HG03457 (cell line): ENCODE measurements at regions not wholly inside any gene's neighbourhood (a gene's known extent, or its start where the extent isn't known, plus 50 kb on each side); places are given as distances from the start of the nearest gene placed in this dataset.

Source experiments
- ATAC-seq: cut with Tn5 transposase; IDR thresholded peaks from one replicate; pipeline ENCODE4 v1.9.1; 2021; ENCODE audit warnings: moderate number of reproducible peaks; ENCODE audit not compliant: unreplicated experiment

GRCh38 chr2:3138621-3139020, 239.0 kb downstream of the EIPR1 start:
- ATAC-seq, result no peak

- ATAC-seq, result no peak
Measured at GRCh38 chr2:3137651-3138300, 239.8 kb downstream of the EIPR1 start.

GRCh38 chr2:3135676-3136075, 241.9 kb downstream of the EIPR1 start:
- ATAC-seq, result no peak

- ATAC-seq, result no peak
Measured at GRCh38 chr2:3134026-3134571, 243.5 kb downstream of the EIPR1 start.

- no peak for ATAC-seq
Measured at GRCh38 chr2:3132966-3133365, 244.7 kb downstream of the EIPR1 start.

- no peak for ATAC-seq
Measured at GRCh38 chr2:3132466-3132865, 245.2 kb downstream of the EIPR1 start.

GRCh38 chr2:3131636-3132326, 245.8 kb downstream of the EIPR1 start:
- no peak for ATAC-seq

GRCh38 chr2:3130889-3131635, 246.6 kb downstream of the EIPR1 start:
- ATAC-seq, result no peak

GRCh38 chr2:3130444-3130843, 247.2 kb downstream of the EIPR1 start:
- no peak for ATAC-seq

- ATAC-seq, result no peak
Measured at GRCh38 chr2:3129867-3130266, 247.8 kb downstream of the EIPR1 start.

GRCh38 chr2:3128786-3129185, 248.8 kb downstream of the EIPR1 start:
- ATAC-seq, result no peak

GRCh38 chr2:3127710-3128109, 249.9 kb downstream of the EIPR1 start:
- ATAC-seq, result no peak

GRCh38 chr2:3126911-3127621, 250.6 kb downstream of the EIPR1 start:
- no peak for ATAC-seq

GRCh38 chr2:3126171-3126910, 251.3 kb downstream of the EIPR1 start:
- ATAC-seq, result no peak

- ATAC-seq, result no peak
Measured at GRCh38 chr2:3125761-3126130, 251.9 kb downstream of the EIPR1 start.

- no peak for ATAC-seq
Measured at GRCh38 chr2:3125001-3125760, 252.4 kb downstream of the EIPR1 start.

GRCh38 chr2:3122525-3122924, 255.1 kb downstream of the EIPR1 start:
- no peak for ATAC-seq

- ATAC-seq, result no peak
Measured at GRCh38 chr2:3121601-3122000, 256.0 kb downstream of the EIPR1 start.

- ATAC-seq, result no peak
Measured at GRCh38 chr2:3117650-3118216, 259.9 kb downstream of the EIPR1 start.
